HEK293 (cell line): ENCODE measurements at regions not wholly inside any gene's neighbourhood (a gene's known extent, or its start where the extent isn't known, plus 50 kb on each side); places are given as distances from the start of the nearest gene placed in this dataset.

Experiments used
- CTCF ChIA-PET: fragments of 350-600 bp; formaldehyde crosslinking; extraction: SDS; loops from one replicate; lab custom pipeline; 2021; ENCODE audit warnings: antibody characterized with exemption; lab: Yijun Ruan, JAX
- POLR2A ChIA-PET: fragments of 300-600 bp; formaldehyde crosslinking; extraction: SDS; loops from one replicate; lab custom pipeline; 2020; ENCODE audit warnings: antibody characterized with exemption, inconsistent platforms; lab: Yijun Ruan, JAX
- H3K27ac ChIP-seq: fragments of 200-500 bp; sonication (Bioruptor generic); 2 replicates; pipeline ENCODE4 v1.5.1; 2014; ENCODE audit warnings: low read depth, low read length, control low read depth, inconsistent platforms; ENCODE audit errors: extremely low read depth
- H3K36me3 ChIP-seq, 2 experiments: fragments of 200-500 bp in 1 of 2; sonication (Bioruptor generic) in 1 of 2; 1 replicate in 1 of 2; 2 replicates in 1 of 2; pipeline ENCODE4 v1.5.1; 2014 to 2017; ENCODE audit warnings: inconsistent platforms in 2 of 2, low read length in 2 of 2; ENCODE audit not compliant: control insufficient read depth in 2 of 2, insufficient read depth in 1 of 2
- H3K4me1 ChIP-seq: fragments of 200-500 bp; sonication (Bioruptor generic); 2 replicates; pipeline ENCODE4 v1.5.1; 2014; ENCODE audit warnings: mild to moderate bottlenecking, low read length, inconsistent platforms; ENCODE audit not compliant: control insufficient read depth, insufficient read depth
- H3K4me3 ChIP-seq: 2 replicates; pipeline ENCODE4 v1.5.1; 2011; ENCODE audit warnings: low read depth, mild to moderate bottlenecking, control low read depth, low read length, moderate library complexity
- H3K9me3 ChIP-seq: fragments of 200-500 bp; sonication (Bioruptor generic); 2 replicates; pipeline ENCODE4 v1.5.1; 2014; ENCODE audit warnings: low read depth, low read length, inconsistent platforms; ENCODE audit not compliant: control insufficient read depth, insufficient read depth
- GLI2 ChIP-seq: fragments of 450-650 bp; formaldehyde crosslinking; IDR thresholded peaks from 2 replicates; pipeline ENCODE4; 2017; ENCODE audit warnings: missing biosample characterization, missing genetic modification characterization, low read depth, borderline replicate concordance
- GLIS2 ChIP-seq: fragments of 450-650 bp; formaldehyde crosslinking; IDR thresholded peaks from 2 replicates; pipeline ENCODE4 v1.5.1; 2016; ENCODE audit warnings: missing biosample characterization, missing genetic modification characterization
- PBX3 ChIP-seq: sonication (generic); formaldehyde crosslinking; IDR thresholded peaks from 2 replicates; pipeline ENCODE4 v1.8.1; 2022; ENCODE audit warnings: mild to moderate bottlenecking, moderate library complexity, missing genetic modification reagents
- PRDM1 ChIP-seq: fragments of 450-650 bp; formaldehyde crosslinking; IDR thresholded peaks from 2 replicates; pipeline ENCODE4; 2016; ENCODE audit warnings: missing biosample characterization, missing genetic modification characterization
- REPIN1 ChIP-seq: fragments of 450-650 bp; formaldehyde crosslinking; IDR thresholded peaks from 2 replicates; pipeline ENCODE4 v1.5.1; 2017; ENCODE audit warnings: missing biosample characterization, missing genetic modification characterization, low read depth
- SETDB1 ChIP-seq: IDR thresholded peaks from one replicate; pipeline ENCODE4 v1.6.1; 2017; ENCODE audit warnings: mild to moderate bottlenecking, low read length, moderate library complexity, mixed read lengths; ENCODE audit not compliant: insufficient read length
- YY2 ChIP-seq: fragments of 450-650 bp; formaldehyde crosslinking; IDR thresholded peaks from 2 replicates; pipeline ENCODE4 v1.5.1; 2016; ENCODE audit warnings: missing biosample characterization, missing genetic modification characterization
- ZBTB7A ChIP-seq: fragments of 450-650 bp; formaldehyde crosslinking; IDR thresholded peaks from 2 replicates; pipeline ENCODE4 v1.5.1; 2016; ENCODE audit warnings: low read depth, missing biosample characterization, missing genetic modification characterization
- ZFP41 ChIP-seq: fragments of 450-650 bp; formaldehyde crosslinking; IDR thresholded peaks from 2 replicates; pipeline ENCODE4 v1.5.1; 2016; ENCODE audit warnings: missing biosample characterization, missing genetic modification characterization, borderline replicate concordance
- ZNF121 ChIP-seq: fragments of 450-650 bp; formaldehyde crosslinking; IDR thresholded peaks from 2 replicates; pipeline ENCODE4 v1.5.1; 2016; ENCODE audit warnings: missing biosample characterization, missing genetic modification characterization
- ZNF133 ChIP-seq: fragments of 450-650 bp; formaldehyde crosslinking; IDR thresholded peaks from 2 replicates; pipeline ENCODE4 v1.5.1; 2016; ENCODE audit warnings: missing biosample characterization, missing genetic modification characterization
- ZNF146 ChIP-seq: fragments of 450-650 bp; formaldehyde crosslinking; IDR thresholded peaks from 2 replicates; pipeline ENCODE4 v1.5.1; 2016; ENCODE audit warnings: missing biosample characterization, missing genetic modification characterization
- ZNF19 ChIP-seq: fragments of 450-650 bp; formaldehyde crosslinking; IDR thresholded peaks from 2 replicates; pipeline ENCODE4; 2016; ENCODE audit warnings: missing biosample characterization, missing genetic modification characterization, low read depth
- ZNF221 ChIP-seq: fragments of 450-650 bp; formaldehyde crosslinking; IDR thresholded peaks from 2 replicates; pipeline ENCODE4 v1.5.1; 2017; ENCODE audit warnings: missing biosample characterization, missing genetic modification characterization, borderline replicate concordance
- ZNF23 ChIP-seq: fragments of 450-650 bp; formaldehyde crosslinking; IDR thresholded peaks from 2 replicates; pipeline ENCODE4 v1.5.1; 2016; ENCODE audit warnings: missing biosample characterization, missing genetic modification characterization, borderline replicate concordance
- ZNF248 ChIP-seq: fragments of 450-650 bp; formaldehyde crosslinking; IDR thresholded peaks from 2 replicates; pipeline ENCODE4 v1.5.1; 2017; ENCODE audit warnings: missing biosample characterization, missing genetic modification characterization
- ZNF341 ChIP-seq: fragments of 450-650 bp; formaldehyde crosslinking; IDR thresholded peaks from 2 replicates; pipeline ENCODE4; 2016; ENCODE audit warnings: low read depth, missing biosample characterization, missing genetic modification characterization
- ZNF394 ChIP-seq: fragments of 450-650 bp; formaldehyde crosslinking; IDR thresholded peaks from 2 replicates; pipeline ENCODE4 v1.5.1; 2016; ENCODE audit warnings: missing biosample characterization, missing genetic modification characterization, mild to moderate bottlenecking, moderate library complexity, borderline replicate concordance
- ZNF416 ChIP-seq: fragments of 450-650 bp; formaldehyde crosslinking; IDR thresholded peaks from 2 replicates; pipeline ENCODE4 v1.5.1; 2016; ENCODE audit warnings: missing biosample characterization, missing genetic modification characterization
- ZNF433 ChIP-seq: fragments of 450-650 bp; formaldehyde crosslinking; IDR thresholded peaks from 2 replicates; pipeline ENCODE4 v1.5.1; 2016; ENCODE audit warnings: missing biosample characterization, missing genetic modification characterization, low read depth
- ZNF473 ChIP-seq: fragments of 450-650 bp; formaldehyde crosslinking; IDR thresholded peaks from 2 replicates; pipeline ENCODE4 v1.5.1; 2017; ENCODE audit warnings: missing biosample characterization, missing genetic modification characterization
- ZNF510 ChIP-seq: fragments of 450-650 bp; formaldehyde crosslinking; IDR thresholded peaks from 2 replicates; pipeline ENCODE4 v1.5.1; 2018; ENCODE audit warnings: mild to moderate bottlenecking, missing genetic modification characterization, missing biosample characterization; ENCODE audit not compliant: insufficient replicate concordance
- ZNF548 ChIP-seq: fragments of 450-650 bp; formaldehyde crosslinking; IDR thresholded peaks from 2 replicates; pipeline ENCODE4 v1.5.1; 2016; ENCODE audit warnings: missing biosample characterization, missing genetic modification characterization
- ZNF621 ChIP-seq: fragments of 450-650 bp; formaldehyde crosslinking; IDR thresholded peaks from 2 replicates; pipeline ENCODE4 v1.5.1; 2017; ENCODE audit warnings: missing biosample characterization, missing genetic modification characterization
- ZNF692 ChIP-seq: fragments of 450-650 bp; formaldehyde crosslinking; IDR thresholded peaks from 2 replicates; pipeline ENCODE4 v1.5.1; 2016; ENCODE audit warnings: missing biosample characterization, missing genetic modification characterization
- ZNF830 ChIP-seq: fragments of 450-650 bp; IDR thresholded peaks from 2 replicates; pipeline ENCODE4 v1.5.0; 2018; ENCODE audit warnings: missing biosample characterization, missing genetic modification characterization, low read depth, mild to moderate bottlenecking, moderate library complexity
- ZSCAN23 ChIP-seq: fragments of 450-650 bp; formaldehyde crosslinking; IDR thresholded peaks from 2 replicates; pipeline ENCODE4 v1.5.1; 2016; ENCODE audit warnings: missing biosample characterization, missing genetic modification characterization
- ZXDB ChIP-seq: fragments of 450-650 bp; formaldehyde crosslinking; IDR thresholded peaks from 2 replicates; pipeline ENCODE4 v1.5.1; 2016; ENCODE audit warnings: missing biosample characterization, missing genetic modification characterization

DNA sequence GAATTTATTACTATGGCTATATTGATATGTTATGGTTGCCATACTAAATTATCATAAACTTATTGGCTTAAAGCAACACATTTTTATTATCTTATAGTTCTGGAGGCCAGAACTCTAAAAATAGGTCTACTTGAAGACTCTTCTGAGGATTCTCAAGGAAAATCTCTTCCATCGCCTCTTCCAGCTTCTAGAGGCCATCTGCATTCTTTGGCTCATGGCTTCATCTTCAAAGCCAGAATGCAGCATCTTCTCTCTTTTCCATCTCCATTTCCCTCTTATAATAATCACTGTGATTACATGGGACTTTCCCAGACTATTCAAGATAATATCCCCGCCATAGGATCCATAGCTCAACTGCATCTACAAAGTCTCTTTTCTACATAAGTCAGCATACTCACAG lies 385.4 kb downstream of the RMST start:
- Histone ChIP-seq H3K36me3 (no peaks in the 10 kb centered on the region), H3K4me1 (no peaks in the 10 kb centered on the region), H3K9me3 (no peaks in the 10 kb centered on the region), H3K27ac (no peak overlapping the region), H3K4me3 (no peak overlapping the region)
- no peak for TF ChIP-seq ZNF23 (tag by site-specific recombination)
- no peak for TF ChIP-seq ZFP41 (tag by site-specific recombination)
- TF ChIP-seq PRDM1 (tag by site-specific recombination) = no peak
- TF ChIP-seq SETDB1 = no peak
- TF ChIP-seq ZSCAN23 = no peak
- TF ChIP-seq ZNF473 (tag by site-specific recombination) = no peak
- no peak for TF ChIP-seq ZNF692 (tag by site-specific recombination)
- TF ChIP-seq ZBTB7A (tag by site-specific recombination) = no peak
- no peak for TF ChIP-seq GLI2
- TF ChIP-seq ZXDB = no peak
- no peak for TF ChIP-seq ZNF248 (tag by site-specific recombination)
- TF ChIP-seq ZNF146 (tag by site-specific recombination) = no peak
- no peak for TF ChIP-seq ZNF433 (tag by site-specific recombination)
- TF ChIP-seq GLIS2 = no peak
- TF ChIP-seq ZNF621 (tag by site-specific recombination) = no peak
- ChIA-PET CTCF (no interaction called here), POLR2A (no interaction called here)

- Histone ChIP-seq H3K9me3 (no peaks in the 10 kb centered on the region), H3K4me3 (no peak overlapping the region), H3K27ac (no peak overlapping the region), H3K4me1 (no peaks in the 10 kb centered on the region), H3K36me3 (no peaks in the 10 kb centered on the region)
- ChIA-PET CTCF (interaction anchor here (0.7 kb wide), 1 partner anchor 102 kb away, joined by 3 read pairs; no protein-coding TSS in a partner anchor), POLR2A (no interaction called here)
- TF ChIP-seq ZNF830 (tag by site-specific recombination) (no peak), ZNF121 (tag by site-specific recombination) (no peak), REPIN1 (tag by site-specific recombination) (no peak), ZNF133 (tag by site-specific recombination) (no peak), YY2 (tag by site-specific recombination) (no peak), ZSCAN23 (no peak), ZNF394 (no peak), ZNF548 (tag by site-specific recombination) (no peak), ZNF221 (tag by site-specific recombination) (no peak), ZNF416 (tag by site-specific recombination) (no peak), PBX3 (CRISPR knock-in tag) (no peak), ZNF510 (tag by site-specific recombination) (no peak), ZNF341 (tag by site-specific recombination) (no peak), ZNF19 (tag by site-specific recombination) (no peak)
Measured at GRCh38 chr12:97854477-97854876, 391.9 kb downstream of the RMST start.
